Neutrophil (primary cell): ENCODE measurements at regions not wholly inside any gene's neighbourhood (a gene's known extent, or its start where the extent isn't known, plus 50 kb on each side); places are given as distances from the start of the nearest gene placed in this dataset.

Experiments used
- H3K27ac ChIP-seq: fragments of 200-600 bp; sonication (generic); 2 replicates; pipeline ENCODE4 v1.5.1; 2016; ENCODE audit warnings: mild to moderate bottlenecking, moderate library complexity
- H3K27me3 ChIP-seq: fragments of 200-600 bp; sonication (generic); 2 replicates; pipeline ENCODE4 v1.6.0; 2016; ENCODE audit warnings: mild to moderate bottlenecking
- H3K36me3 ChIP-seq: fragments of 200-600 bp; sonication (generic); 2 replicates; pipeline ENCODE4 v1.5.1; 2017
- H3K4me1 ChIP-seq, 2 experiments: fragments of 200-600 bp in 1 of 2; sonication (generic) in 1 of 2; 1 replicate in 1 of 2; 2 replicates in 1 of 2; pipeline versions ENCODE4 v1.5.1 to v1.6.1; 2013 to 2016; ENCODE audit warnings: low read depth in 1 of 2, low read length in 1 of 2, mild to moderate bottlenecking in 1 of 2, moderate library complexity in 1 of 2; ENCODE audit not compliant: control insufficient read depth in 1 of 2, insufficient read depth in 1 of 2
- H3K4me3 ChIP-seq, 2 experiments: fragments of 200-600 bp in 1 of 2; sonication (generic) in 1 of 2; 1 replicate in 1 of 2; 2 replicates in 1 of 2; pipeline ENCODE4 v1.5.1; 2013 to 2016; ENCODE audit warnings: low read depth in 1 of 2, low read length in 1 of 2, mild to moderate bottlenecking in 1 of 2, moderate library complexity in 1 of 2
- H3K9me3 ChIP-seq: fragments of 200-600 bp; sonication (generic); 2 replicates; pipeline ENCODE4 v1.5.1; 2016
- TF ChIP-seq, protein P1 (sequence below): fragments of 200-600 bp; sonication (generic); IDR thresholded peaks from 2 replicates; pipeline ENCODE4 v1.5.1; 2016; ENCODE audit warnings: antibody characterized with exemption

DNA sequence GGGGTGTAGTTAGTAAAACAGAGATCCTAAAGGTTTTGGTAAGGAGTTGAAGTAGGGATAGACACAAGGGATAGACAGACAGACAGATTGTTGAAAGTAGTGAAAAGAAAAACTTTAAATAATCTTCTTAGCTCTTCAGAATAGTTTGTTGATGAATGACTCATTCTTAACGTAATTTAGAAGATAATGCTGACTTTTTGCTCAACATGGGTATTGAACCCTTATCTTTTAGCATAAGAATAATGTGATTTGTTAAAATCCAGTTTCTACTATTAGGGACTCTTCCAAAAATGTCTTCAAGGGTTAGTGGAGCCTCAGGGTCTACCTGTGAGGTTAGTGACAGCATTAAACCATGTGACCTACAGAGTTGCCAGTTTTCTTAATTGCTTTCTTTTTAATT is 411.2 kb downstream of the ETV1 start:
- H3K36me3 ChIP-seq: no peaks in the 10 kb centered on the region

DNA sequence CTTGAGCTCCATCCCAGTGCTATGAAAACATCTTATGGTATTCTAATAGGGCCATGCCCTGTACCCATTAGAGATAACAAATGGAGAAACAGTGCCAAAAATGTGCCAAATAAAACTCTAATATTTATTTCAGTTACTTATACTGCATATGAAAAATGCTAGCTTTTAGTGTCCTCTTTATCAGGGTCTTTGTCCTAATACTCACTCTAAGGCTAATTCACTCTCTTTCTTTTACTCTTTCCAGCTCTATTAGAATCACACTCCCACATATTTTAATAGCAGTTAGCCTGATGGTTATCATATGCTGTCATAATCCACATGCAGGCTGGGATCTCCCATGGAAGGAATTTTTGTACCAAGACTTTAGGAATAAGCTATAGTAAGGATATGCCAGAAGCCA is 408.4 kb downstream of the ETV1 start:
- Histone ChIP-seq H3K27ac (no peak overlapping the region), H3K27me3 (no peaks in the 10 kb centered on the region), H3K9me3 (no peaks in the 10 kb centered on the region), H3K36me3 (no peaks in the 10 kb centered on the region), H3K4me3 (no peak overlapping the region), H3K4me1 (no peaks in the 10 kb centered on the region)
- TF ChIP-seq, protein P1, sequence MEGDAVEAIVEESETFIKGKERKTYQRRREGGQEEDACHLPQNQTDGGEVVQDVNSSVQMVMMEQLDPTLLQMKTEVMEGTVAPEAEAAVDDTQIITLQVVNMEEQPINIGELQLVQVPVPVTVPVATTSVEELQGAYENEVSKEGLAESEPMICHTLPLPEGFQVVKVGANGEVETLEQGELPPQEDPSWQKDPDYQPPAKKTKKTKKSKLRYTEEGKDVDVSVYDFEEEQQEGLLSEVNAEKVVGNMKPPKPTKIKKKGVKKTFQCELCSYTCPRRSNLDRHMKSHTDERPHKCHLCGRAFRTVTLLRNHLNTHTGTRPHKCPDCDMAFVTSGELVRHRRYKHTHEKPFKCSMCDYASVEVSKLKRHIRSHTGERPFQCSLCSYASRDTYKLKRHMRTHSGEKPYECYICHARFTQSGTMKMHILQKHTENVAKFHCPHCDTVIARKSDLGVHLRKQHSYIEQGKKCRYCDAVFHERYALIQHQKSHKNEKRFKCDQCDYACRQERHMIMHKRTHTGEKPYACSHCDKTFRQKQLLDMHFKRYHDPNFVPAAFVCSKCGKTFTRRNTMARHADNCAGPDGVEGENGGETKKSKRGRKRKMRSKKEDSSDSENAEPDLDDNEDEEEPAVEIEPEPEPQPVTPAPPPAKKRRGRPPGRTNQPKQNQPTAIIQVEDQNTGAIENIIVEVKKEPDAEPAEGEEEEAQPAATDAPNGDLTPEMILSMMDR: no peak

More for the DNA sequence above, 411.2 kb downstream of the ETV1 start:
- no peaks in the 10 kb centered on the region for H3K4me1 ChIP-seq
- no peak overlapping the region for H3K4me3 ChIP-seq
- no peaks in the 10 kb centered on the region for H3K27me3 ChIP-seq
- no peaks in the 10 kb centered on the region for H3K9me3 ChIP-seq
- TF ChIP-seq, protein P1: no peak
- H3K27ac ChIP-seq: no peak overlapping the region

DNA sequence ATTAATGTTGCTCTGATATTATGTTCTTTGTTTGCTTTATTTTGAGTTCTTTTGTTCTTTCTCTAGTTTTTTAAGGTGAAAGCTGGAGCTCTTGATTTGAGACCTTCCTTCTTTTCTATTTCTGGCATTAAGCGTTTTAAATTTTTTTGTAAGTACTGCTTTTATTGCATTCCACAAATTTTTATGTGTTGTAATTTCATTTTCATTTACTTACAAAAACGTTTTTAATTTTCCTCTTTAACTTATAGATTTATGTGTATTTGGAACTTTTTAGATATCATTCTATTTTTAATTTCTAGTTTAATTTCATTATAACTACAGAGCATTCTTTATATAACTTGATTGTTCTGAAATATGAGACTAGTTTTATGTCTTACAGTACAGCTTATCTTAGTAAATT is 395.6 kb downstream of the ETV1 start:
- TF ChIP-seq, protein P1: no peak
- H3K27ac ChIP-seq: no peak overlapping the region
- no peaks in the 10 kb centered on the region for H3K27me3 ChIP-seq
- H3K9me3 ChIP-seq: no peaks in the 10 kb centered on the region
- no peaks in the 10 kb centered on the region for H3K4me1 ChIP-seq
- no peak overlapping the region for H3K4me3 ChIP-seq
- no peaks in the 10 kb centered on the region for H3K36me3 ChIP-seq

DNA sequence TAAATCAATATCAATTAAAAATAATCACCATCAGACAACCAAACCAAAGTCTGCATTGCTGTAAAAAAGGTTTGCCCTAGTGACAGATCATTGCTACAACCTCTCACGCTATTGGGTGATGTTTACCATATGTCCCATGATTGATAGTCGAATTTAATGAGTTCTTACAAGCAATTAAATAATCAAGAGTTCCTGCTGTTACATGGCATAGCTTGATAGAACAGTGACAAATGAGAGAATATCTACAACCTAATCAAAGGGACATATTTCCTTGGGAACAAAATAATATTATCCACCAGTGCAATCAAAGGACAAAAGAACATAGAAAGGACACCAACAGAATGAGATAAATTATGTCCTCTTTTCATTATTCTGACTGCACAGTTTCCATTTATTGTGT is 387.4 kb downstream of the ETV1 start:
- TF ChIP-seq, protein P1: no peak
- Histone ChIP-seq H3K27me3 (no peaks in the 10 kb centered on the region), H3K9me3 (no peaks in the 10 kb centered on the region), H3K36me3 (no peaks in the 10 kb centered on the region), H3K27ac (no peak overlapping the region), H3K4me1 (no peaks in the 10 kb centered on the region), H3K4me3 (no peak overlapping the region)

DNA sequence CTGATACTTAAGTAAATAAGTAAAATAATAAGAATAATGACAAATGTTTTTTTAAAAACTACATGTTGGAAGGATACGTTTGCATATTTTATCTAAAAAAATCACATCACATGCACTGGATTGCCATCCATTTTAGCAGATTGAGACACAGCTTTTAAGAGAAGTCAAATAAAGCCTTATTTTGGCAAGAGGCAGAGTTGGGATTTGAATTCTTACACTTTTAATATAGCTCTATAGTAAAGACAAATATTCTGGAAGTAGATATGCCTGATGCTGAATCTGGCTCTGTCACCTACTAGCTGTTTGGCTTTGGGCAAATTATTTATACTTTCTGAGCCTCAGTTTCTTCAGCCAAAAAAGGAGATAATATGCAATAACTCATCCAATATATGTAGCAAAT is 386.4 kb downstream of the ETV1 start:
- no peaks in the 10 kb centered on the region for H3K27me3 ChIP-seq
- TF ChIP-seq, protein P1: no peak
- no peaks in the 10 kb centered on the region for H3K36me3 ChIP-seq
- H3K27ac ChIP-seq: no peak overlapping the region
- H3K4me3 ChIP-seq: no peak overlapping the region
- no peaks in the 10 kb centered on the region for H3K4me1 ChIP-seq
- H3K9me3 ChIP-seq: no peaks in the 10 kb centered on the region

DNA sequence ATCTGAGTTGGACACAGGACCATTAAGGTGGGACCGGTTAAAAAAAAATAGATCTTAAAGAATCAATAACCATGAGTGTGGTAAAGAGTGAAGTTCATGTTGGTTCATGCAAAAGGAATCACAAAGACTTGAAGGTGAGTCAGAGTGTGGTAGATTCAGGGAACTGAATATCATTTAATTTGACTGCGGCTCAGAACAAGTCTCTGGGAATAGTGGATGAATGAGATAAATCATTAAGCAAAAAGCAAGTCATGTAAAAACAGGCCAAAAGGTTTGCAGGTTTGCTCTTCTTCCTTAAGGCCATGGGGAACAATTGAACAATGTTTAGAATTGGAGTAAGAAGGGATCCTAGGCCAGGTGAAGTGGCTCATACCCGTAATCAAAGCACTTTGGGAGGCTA is 385.8 kb downstream of the ETV1 start:
- Histone ChIP-seq H3K27me3 (no peaks in the 10 kb centered on the region), H3K27ac (no peak overlapping the region), H3K4me3 (no peak overlapping the region), H3K36me3 (no peaks in the 10 kb centered on the region), H3K9me3 (no peaks in the 10 kb centered on the region), H3K4me1 (no peaks in the 10 kb centered on the region)
- TF ChIP-seq, protein P1: no peak
